ENCODE measurements at regions not wholly inside any gene's neighbourhood (a gene's known extent, or its start where the extent isn't known, plus 50 kb on each side); places are given as distances from the start of the nearest gene placed in this dataset.

- Histone ChIP-seq H3K27ac (no peak overlapping the region), H3K4me1 (no peaks in the 10 kb centered on the region), H3K36me3 (no peaks in the 10 kb centered on the region), H3K9me3 (no peaks in the 10 kb centered on the region), H3K4me3 (no peak overlapping the region), H3K27me3 (no peaks in the 10 kb centered on the region)
- intact Hi-C loops (cut with DNase I; ENCODE audit: low total_unique reads): no loop called here
- no peak for TF ChIP-seq CTCF (IDR thresholded peaks at IDR 0.05)
- DNase-seq: no peak
Observed at GRCh38 chr10:108346066-108346465, 1181.6 kb upstream of the SORCS1 start.

- DNase-seq: no peak
- no peak overlapping the region for H3K4me3 ChIP-seq
- H3K27ac ChIP-seq: no peak overlapping the region
- TF ChIP-seq CTCF (IDR thresholded peaks at IDR 0.05): no peak
- H3K36me3 ChIP-seq: no peaks in the 10 kb centered on the region
- no peaks in the 10 kb centered on the region for H3K27me3 ChIP-seq
- intact Hi-C loops (cut with DNase I; ENCODE audit: low total_unique reads): no loop called here
- H3K9me3 ChIP-seq: no peaks in the 10 kb centered on the region
- no peaks in the 10 kb centered on the region for H3K4me1 ChIP-seq
Observed at GRCh38 chr10:108338146-108338545, 1173.6 kb upstream of the SORCS1 start.

DNA sequence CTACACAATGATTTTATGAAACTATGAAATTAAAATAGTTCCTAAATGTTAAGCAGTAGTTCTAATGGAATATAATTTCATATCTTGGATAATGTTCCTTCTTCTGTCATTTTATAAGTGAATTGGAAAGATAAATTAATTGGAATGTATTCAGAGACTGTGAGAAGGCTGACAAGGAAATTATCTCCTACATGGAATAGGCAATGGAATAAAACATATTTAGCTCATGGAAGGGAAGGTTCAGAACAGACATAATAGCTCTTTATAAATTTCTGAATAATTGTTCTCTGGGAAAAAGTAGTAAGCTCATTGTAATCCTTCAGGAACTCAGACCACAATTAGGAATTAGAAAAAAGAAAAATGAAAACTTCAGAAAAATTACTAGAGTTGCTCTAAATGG lies 1172.3 kb upstream of the SORCS1 start:
- no peak for DNase-seq
- H3K9me3 ChIP-seq: no peaks in the 10 kb centered on the region
- no peak for TF ChIP-seq CTCF (IDR thresholded peaks at IDR 0.05)
- no peaks in the 10 kb centered on the region for H3K36me3 ChIP-seq
- intact Hi-C loops (cut with DNase I; ENCODE audit: low total_unique reads): no loop called here
- H3K4me3 ChIP-seq: no peak overlapping the region
- H3K4me1 ChIP-seq: no peaks in the 10 kb centered on the region
- no peaks in the 10 kb centered on the region for H3K27me3 ChIP-seq
- H3K27ac ChIP-seq: no peak overlapping the region

- no peak for TF ChIP-seq CTCF (IDR thresholded peaks at IDR 0.05)
- Histone ChIP-seq H3K27me3 (no peaks in the 10 kb centered on the region), H3K9me3 (no peaks in the 10 kb centered on the region), H3K36me3 (no peaks in the 10 kb centered on the region), H3K27ac (no peak overlapping the region), H3K4me3 (no peak overlapping the region), H3K4me1 (no peaks in the 10 kb centered on the region)
- intact Hi-C loops (cut with DNase I; ENCODE audit: low total_unique reads): no loop called here
- no peak for DNase-seq
Observed at GRCh38 chr10:108327706-108328105, 1163.2 kb upstream of the SORCS1 start.

DNA sequence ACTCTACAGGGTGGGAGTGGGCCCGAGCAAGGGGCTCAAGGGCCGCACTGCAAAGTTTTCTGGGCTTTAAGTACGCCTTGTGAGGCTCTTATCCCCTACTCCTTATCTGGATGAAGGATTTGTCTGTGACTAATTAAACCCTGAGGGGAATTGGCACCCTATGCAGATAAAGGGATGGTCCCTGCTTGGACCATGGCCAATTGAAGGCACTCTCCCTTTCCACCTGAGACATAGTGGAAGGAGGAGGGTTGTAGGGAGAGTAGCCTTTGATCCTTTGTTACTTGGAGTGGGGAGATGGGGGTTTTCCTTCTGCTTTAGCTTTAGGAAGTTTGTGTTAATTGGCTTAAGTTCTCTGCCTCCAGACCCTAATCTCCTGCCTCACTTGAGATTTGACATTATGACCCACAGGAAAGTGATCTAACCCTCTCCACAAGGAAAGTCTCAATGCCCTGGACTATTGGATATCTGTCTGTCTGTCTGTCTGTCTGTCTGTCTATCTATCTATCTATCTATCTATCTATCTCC lies 1158.8 kb upstream of the SORCS1 start:
- Histone ChIP-seq H3K27me3 (no peaks in the 10 kb centered on the region), H3K36me3 (no peaks in the 10 kb centered on the region), H3K9me3 (no peaks in the 10 kb centered on the region), H3K4me3 (no peak overlapping the region), H3K27ac (no peak overlapping the region), H3K4me1 (no peaks in the 10 kb centered on the region)
- no peak for DNase-seq
- TF ChIP-seq CTCF (IDR thresholded peaks at IDR 0.05): no peak
- intact Hi-C loops (cut with DNase I; ENCODE audit: low total_unique reads): no loop called here
